ENCODE measurements at regions not wholly inside any gene's neighbourhood (a gene's known extent, or its start where the extent isn't known, plus 50 kb on each side); places are given as distances from the start of the nearest gene placed in this dataset.

DNA sequence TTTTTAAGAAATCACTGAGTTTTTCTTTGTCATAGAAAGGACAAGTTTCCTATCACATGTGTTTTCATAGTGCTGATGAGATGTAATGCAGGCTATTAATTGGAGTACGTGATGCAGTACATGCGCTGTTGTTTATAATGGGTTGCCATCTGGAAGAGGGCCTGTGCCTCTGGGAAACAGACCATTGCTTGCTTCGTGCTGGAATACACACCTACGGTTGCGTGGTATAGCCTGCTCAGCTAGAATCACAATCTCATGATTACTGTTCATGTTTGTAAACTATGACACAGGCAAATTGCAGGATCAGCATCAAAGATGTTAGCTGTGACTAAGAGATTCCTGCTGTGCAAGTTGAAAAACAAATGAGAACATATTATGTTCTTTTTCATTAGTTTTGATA is 107.2 kb upstream of the STEAP1B start (continued):
- TF ChIP-seq MXD4 (CRISPR knock-in tag; IDR thresholded peaks at IDR 0.05; ENCODE audit: borderline replicate concordance) (no peak), ZNF317 (CRISPR knock-in tag; IDR thresholded peaks at IDR 0.05; ENCODE audit: borderline replicate concordance, low read depth) (no peak), ZBTB21 (CRISPR knock-in tag; IDR thresholded peaks at IDR 0.05; ENCODE audit: borderline replicate concordance) (no peak)
- TF ChIP-seq, protein P1, sequence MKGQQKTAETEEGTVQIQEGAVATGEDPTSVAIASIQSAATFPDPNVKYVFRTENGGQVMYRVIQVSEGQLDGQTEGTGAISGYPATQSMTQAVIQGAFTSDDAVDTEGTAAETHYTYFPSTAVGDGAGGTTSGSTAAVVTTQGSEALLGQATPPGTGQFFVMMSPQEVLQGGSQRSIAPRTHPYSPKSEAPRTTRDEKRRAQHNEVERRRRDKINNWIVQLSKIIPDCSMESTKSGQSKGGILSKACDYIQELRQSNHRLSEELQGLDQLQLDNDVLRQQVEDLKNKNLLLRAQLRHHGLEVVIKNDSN (CRISPR knock-in tag; IDR thresholded peaks at IDR 0.05), result no peak
- TF ChIP-seq, protein P2, sequence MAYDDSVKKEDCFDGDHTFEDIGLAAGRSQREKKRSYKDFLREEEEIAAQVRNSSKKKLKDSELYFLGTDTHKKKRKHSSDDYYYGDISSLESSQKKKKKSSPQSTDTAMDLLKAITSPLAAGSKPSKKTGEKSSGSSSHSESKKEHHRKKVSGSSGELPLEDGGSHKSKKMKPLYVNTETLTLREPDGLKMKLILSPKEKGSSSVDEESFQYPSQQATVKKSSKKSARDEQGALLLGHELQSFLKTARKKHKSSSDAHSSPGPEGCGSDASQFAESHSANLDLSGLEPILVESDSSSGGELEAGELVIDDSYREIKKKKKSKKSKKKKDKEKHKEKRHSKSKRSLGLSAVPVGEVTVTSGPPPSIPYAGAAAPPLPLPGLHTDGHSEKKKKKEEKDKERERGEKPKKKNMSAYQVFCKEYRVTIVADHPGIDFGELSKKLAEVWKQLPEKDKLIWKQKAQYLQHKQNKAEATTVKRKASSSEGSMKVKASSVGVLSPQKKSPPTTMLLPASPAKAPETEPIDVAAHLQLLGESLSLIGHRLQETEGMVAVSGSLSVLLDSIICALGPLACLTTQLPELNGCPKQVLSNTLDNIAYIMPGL (CRISPR knock-in tag; IDR thresholded peaks at IDR 0.05), result no peak

DNA sequence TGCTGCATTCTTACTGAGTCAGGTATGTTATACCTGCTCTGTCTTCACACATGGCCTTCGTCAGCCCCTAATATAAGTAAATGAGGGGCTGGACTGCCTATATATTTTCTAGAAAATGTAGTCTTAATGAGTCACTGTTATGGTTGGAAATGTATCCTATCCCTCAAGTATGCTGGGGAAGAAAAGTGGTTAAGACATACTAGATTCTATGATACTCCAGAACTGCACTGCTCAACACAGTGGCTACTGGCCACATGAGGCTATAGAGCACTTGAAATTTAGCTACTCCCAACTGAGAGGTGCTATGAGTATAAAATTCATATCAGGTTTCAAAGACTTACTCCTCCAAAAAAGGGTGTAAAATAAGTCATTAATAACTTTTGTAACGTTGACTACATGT is 104.3 kb upstream of the STEAP1B start:
- ChIA-PET CTCF (interaction anchor here (1.0 to 1.5 kb wide), 2 partner anchors 17 to 21 kb away, joined by 3 to 7 read pairs; no protein-coding TSS in a partner anchor), POLR2A (no interaction called here)
- Mint-ChIP-seq H3K9me3 (no peaks in the 10 kb centered on the region), H3K4me3 (no peak overlapping the region), H3K4me1 (peaks cover 18% of the 10 kb centered on the region), H3K27ac (no peak overlapping the region), H3K27me3 (ENCODE audit: low read depth) (no peaks in the 10 kb centered on the region), H3K36me3 (no peaks in the 10 kb centered on the region)
- ATAC-seq, result no peak
- TF ChIP-seq MXD4 (CRISPR knock-in tag; IDR thresholded peaks at IDR 0.05; ENCODE audit: borderline replicate concordance) (no peak), KAT7 (CRISPR knock-in tag; IDR thresholded peaks at IDR 0.05; ENCODE audit: borderline replicate concordance) (no peak), TCF7 (CRISPR knock-in tag; IDR thresholded peaks at IDR 0.05; ENCODE audit: low read depth) (no peak), NR3C1 (CRISPR knock-in tag; conservative IDR thresholded peaks at IDR 0.05; ENCODE audit: low read depth) (no peak), GRHL2 (CRISPR knock-in tag; IDR thresholded peaks at IDR 0.05; ENCODE audit: insufficient replicate concordance, severe bottlenecking) (no peak), ATF1 (CRISPR knock-in tag; IDR thresholded peaks at IDR 0.05) (no peak), ZBTB21 (CRISPR knock-in tag; IDR thresholded peaks at IDR 0.05; ENCODE audit: borderline replicate concordance) (no peak), SMAD3 (CRISPR knock-in tag; IDR thresholded peaks at IDR 0.05; ENCODE audit: borderline replicate concordance) (no peak), EMX1 (CRISPR knock-in tag; IDR thresholded peaks at IDR 0.05) (no peak)
- TF ChIP-seq, protein P3, sequence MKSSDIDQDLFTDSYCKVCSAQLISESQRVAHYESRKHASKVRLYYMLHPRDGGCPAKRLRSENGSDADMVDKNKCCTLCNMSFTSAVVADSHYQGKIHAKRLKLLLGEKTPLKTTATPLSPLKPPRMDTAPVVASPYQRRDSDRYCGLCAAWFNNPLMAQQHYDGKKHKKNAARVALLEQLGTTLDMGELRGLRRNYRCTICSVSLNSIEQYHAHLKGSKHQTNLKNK (CRISPR knock-in tag; IDR thresholded peaks at IDR 0.05), result no peak
- TF ChIP-seq, protein P4, sequence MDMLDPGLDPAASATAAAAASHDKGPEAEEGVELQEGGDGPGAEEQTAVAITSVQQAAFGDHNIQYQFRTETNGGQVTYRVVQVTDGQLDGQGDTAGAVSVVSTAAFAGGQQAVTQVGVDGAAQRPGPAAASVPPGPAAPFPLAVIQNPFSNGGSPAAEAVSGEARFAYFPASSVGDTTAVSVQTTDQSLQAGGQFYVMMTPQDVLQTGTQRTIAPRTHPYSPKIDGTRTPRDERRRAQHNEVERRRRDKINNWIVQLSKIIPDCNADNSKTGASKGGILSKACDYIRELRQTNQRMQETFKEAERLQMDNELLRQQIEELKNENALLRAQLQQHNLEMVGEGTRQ (CRISPR knock-in tag; IDR thresholded peaks at IDR 0.05), result no peak
- TF ChIP-seq, protein P1 (CRISPR knock-in tag; IDR thresholded peaks at IDR 0.05), result no peak
- TF ChIP-seq, protein P5, sequence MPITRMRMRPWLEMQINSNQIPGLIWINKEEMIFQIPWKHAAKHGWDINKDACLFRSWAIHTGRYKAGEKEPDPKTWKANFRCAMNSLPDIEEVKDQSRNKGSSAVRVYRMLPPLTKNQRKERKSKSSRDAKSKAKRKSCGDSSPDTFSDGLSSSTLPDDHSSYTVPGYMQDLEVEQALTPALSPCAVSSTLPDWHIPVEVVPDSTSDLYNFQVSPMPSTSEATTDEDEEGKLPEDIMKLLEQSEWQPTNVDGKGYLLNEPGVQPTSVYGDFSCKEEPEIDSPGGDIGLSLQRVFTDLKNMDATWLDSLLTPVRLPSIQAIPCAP (CRISPR knock-in tag; IDR thresholded peaks at IDR 0.05), result no peak
- no peak for DNase-seq (ENCODE audit: low spot score)

DNA sequence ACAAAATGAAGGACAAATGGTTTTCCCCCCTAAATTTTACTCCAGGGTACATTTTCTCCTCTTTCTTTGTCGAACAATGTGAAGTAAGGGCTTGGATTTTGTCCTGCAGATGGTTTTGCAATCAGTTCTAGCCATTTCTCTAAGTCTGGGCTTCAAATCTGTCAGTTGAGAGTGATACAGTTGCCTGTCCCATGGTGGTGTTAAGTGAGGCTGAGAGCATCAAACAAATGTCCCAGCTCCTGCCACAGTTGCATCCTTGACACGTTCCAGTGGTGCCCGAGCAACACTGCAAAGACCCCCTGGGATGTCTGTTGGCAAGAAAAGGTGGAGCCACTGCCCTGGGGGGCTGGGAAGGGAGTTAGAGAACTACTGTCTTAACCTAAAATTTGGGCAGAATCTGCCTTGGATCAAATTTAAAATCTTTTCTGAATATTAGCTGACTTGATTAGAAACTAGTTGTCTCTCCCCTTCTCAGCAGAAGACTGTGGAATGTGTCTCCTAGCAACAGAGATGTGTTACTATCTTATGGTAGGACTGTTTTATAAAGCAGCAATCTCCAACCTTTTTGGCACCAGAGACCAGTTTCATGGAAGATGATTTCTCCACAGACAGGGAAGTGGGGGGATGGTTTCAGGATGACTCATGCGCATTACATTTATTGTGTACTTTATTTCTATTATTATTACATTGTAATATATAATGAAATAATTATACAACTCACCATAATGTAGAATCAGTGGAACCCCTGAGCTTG is 102.0 kb upstream of the STEAP1B start:
- Mint-ChIP-seq H3K4me3 (no peak overlapping the region), H3K27me3 (ENCODE audit: low read depth) (no peaks in the 10 kb centered on the region), H3K27ac (no peak overlapping the region), H3K9me3 (no peaks in the 10 kb centered on the region), H3K36me3 (no peaks in the 10 kb centered on the region), H3K4me1 (peaks cover 18% of the 10 kb centered on the region)
- CTCF ChIA-PET, result interaction anchor here (2.3 kb wide), 1 partner anchor 16 kb away, joined by 7 read pairs; no protein-coding TSS in a partner anchor
- POLR2A ChIA-PET, result no interaction called here
- no peak for DNase-seq (ENCODE audit: low spot score)
- TF ChIP-seq, protein P6, sequence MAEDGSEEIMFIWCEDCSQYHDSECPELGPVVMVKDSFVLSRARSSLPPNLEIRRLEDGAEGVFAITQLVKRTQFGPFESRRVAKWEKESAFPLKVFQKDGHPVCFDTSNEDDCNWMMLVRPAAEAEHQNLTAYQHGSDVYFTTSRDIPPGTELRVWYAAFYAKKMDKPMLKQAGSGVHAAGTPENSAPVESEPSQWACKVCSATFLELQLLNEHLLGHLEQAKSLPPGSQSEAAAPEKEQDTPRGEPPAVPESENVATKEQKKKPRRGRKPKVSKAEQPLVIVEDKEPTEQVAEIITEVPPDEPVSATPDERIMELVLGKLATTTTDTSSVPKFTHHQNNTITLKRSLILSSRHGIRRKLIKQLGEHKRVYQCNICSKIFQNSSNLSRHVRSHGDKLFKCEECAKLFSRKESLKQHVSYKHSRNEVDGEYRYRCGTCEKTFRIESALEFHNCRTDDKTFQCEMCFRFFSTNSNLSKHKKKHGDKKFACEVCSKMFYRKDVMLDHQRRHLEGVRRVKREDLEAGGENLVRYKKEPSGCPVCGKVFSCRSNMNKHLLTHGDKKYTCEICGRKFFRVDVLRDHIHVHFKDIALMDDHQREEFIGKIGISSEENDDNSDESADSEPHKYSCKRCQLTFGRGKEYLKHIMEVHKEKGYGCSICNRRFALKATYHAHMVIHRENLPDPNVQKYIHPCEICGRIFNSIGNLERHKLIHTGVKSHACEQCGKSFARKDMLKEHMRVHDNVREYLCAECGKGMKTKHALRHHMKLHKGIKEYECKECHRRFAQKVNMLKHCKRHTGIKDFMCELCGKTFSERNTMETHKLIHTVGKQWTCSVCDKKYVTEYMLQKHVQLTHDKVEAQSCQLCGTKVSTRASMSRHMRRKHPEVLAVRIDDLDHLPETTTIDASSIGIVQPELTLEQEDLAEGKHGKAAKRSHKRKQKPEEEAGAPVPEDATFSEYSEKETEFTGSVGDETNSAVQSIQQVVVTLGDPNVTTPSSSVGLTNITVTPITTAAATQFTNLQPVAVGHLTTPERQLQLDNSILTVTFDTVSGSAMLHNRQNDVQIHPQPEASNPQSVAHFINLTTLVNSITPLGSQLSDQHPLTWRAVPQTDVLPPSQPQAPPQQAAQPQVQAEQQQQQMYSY (CRISPR knock-in tag; IDR thresholded peaks at IDR 0.05), result peak; percentile 27; the same call in 1 of the 2 replicates
- TF ChIP-seq ZNF121 (CRISPR knock-in tag; IDR thresholded peaks at IDR 0.05), result no peak
- ATAC-seq, result no peak

All from WTC11 (cell line).